Thyroid gland (tissue), 4 donors: ENCODE measurements at regions not wholly inside any gene's neighbourhood (a gene's known extent, or its start where the extent isn't known, plus 50 kb on each side); places are given as distances from the start of the nearest gene placed in this dataset.

Source experiments
- DNase-seq, 2 donors: peaks; one replicate each; pipeline ENCODE4 v3.0.0-alpha.2; 2019
- H3K27ac ChIP-seq, 3 donors: fragments of 200-600 bp; sonication (generic); 1 replicate in 2 of 3; 2 replicates in 1 of 3; pipeline ENCODE4 v1.5.1; 2016 to 2019; ENCODE audit warnings: mild to moderate bottlenecking in 1 of 3, moderate library complexity in 1 of 3
- H3K27me3 ChIP-seq: fragments of 200-600 bp; sonication (generic); one replicate; pipeline ENCODE4 v1.5.1; 2019
- H3K36me3 ChIP-seq, 2 donors: fragments of 200-600 bp; sonication (generic); one replicate each; pipeline ENCODE4 v1.5.1; 2016 to 2019
- H3K4me1 ChIP-seq, 2 donors: fragments of 200-600 bp; sonication (generic); one replicate each; pipeline ENCODE4 v1.5.1; 2017 to 2019
- H3K4me3 ChIP-seq, 3 donors: fragments of 200-600 bp; sonication (generic); replicated peaks in 1 of 3; 1 replicate in 2 of 3; 2 replicates in 1 of 3; pipeline ENCODE4 v1.5.1; 2016; ENCODE audit warnings: mild to moderate bottlenecking in 1 of 3
- H3K9me3 ChIP-seq: fragments of 200-600 bp; sonication (generic); one replicate; pipeline ENCODE4 v1.5.1; 2017
- CTCF ChIP-seq, 6 experiments: fragments of 200-600 bp in 3 of 6; fragments of 450-650 bp in 3 of 6; sonication (generic) in 3 of 6; IDR thresholded peaks; one replicate each; pipeline ENCODE4 v1.5.1; 2016 to 2019; ENCODE audit warnings: antibody characterized with exemption in 6 of 6, mild to moderate bottlenecking in 2 of 6, inconsistent platforms in 1 of 6, moderate library complexity in 1 of 6
- POLR2A ChIP-seq, 2 donors: fragments of 450-650 bp; IDR thresholded peaks; one replicate each; pipeline ENCODE4 v1.6.1; 2017; ENCODE audit warnings: antibody characterized with exemption in 2 of 2, mild to moderate bottlenecking in 2 of 2, moderate library complexity in 1 of 2
- WGBS, 2 donors: methylation state at CpG; one replicate each; pipeline ENCODE4 v1.1.5; 2017; 5-methylcytosine and 5-hydroxymethylcytosine counted together
- intact Hi-C: fragments of 100-400 bp; cut with DNase I; formaldehyde crosslinking; loops from one replicate; pipeline ENCODE4 v1.15.1; 2023

- H3K9me3 ChIP-seq, result no peaks in the 10 kb centered on the region
- DNase-seq, result no peak
- TF ChIP-seq CTCF (IDR thresholded peaks at IDR 0.05) (no peak), POLR2A (IDR thresholded peaks at IDR 0.05) (no peak)
- WGBS, 2 donors, result 95% methylated on average over 3 of the region's 3 CpGs
- intact Hi-C loops, result no loop called here
- no peak overlapping the region for H3K27ac ChIP-seq
- no peak overlapping the region for H3K4me3 ChIP-seq
- no peaks in the 10 kb centered on the region for H3K27me3 ChIP-seq
- H3K36me3 ChIP-seq, result no peaks in the 10 kb centered on the region
- H3K4me1 ChIP-seq, result no peaks in the 10 kb centered on the region
Observed at GRCh38 chr5:8879248-8879647, 666.6 kb downstream of the SEMA5A start.

GRCh38 chr5:8884029-8884428, 661.8 kb downstream of the SEMA5A start:
- Histone ChIP-seq H3K4me3 (no peak overlapping the region), H3K27ac (no peak overlapping the region), H3K36me3 (no peaks in the 10 kb centered on the region), H3K27me3 (no peaks in the 10 kb centered on the region), H3K4me1 (no peaks in the 10 kb centered on the region), H3K9me3 (no peaks in the 10 kb centered on the region)
- no peak for DNase-seq
- intact Hi-C loops, result no loop called here
- WGBS, 2 donors, result 77 to 83% methylated on average over 2 of the region's 2 CpGs
- TF ChIP-seq CTCF (IDR thresholded peaks at IDR 0.05), result no peak
- no peak for TF ChIP-seq POLR2A (IDR thresholded peaks at IDR 0.05)

GRCh38 chr5:8892926-8893325, 652.9 kb downstream of the SEMA5A start:
- H3K27me3 ChIP-seq, result no peaks in the 10 kb centered on the region
- no peaks in the 10 kb centered on the region for H3K9me3 ChIP-seq
- intact Hi-C loops, result no loop called here
- no peaks in the 10 kb centered on the region for H3K4me1 ChIP-seq
- no peak for DNase-seq
- H3K4me3 ChIP-seq, result no peak overlapping the region
- H3K27ac ChIP-seq, result no peak overlapping the region
- TF ChIP-seq CTCF (IDR thresholded peaks at IDR 0.05) (no peak), POLR2A (IDR thresholded peaks at IDR 0.05) (no peak)
- 87 to 96% methylated on average over 3 of the region's 3 CpGs for WGBS, 2 donors
- H3K36me3 ChIP-seq, result no peaks in the 10 kb centered on the region

- no peak for DNase-seq
- TF ChIP-seq POLR2A (IDR thresholded peaks at IDR 0.05), result no peak
- no peak for TF ChIP-seq CTCF (IDR thresholded peaks at IDR 0.05)
- no peaks in the 10 kb centered on the region for H3K4me1 ChIP-seq
- no peaks in the 10 kb centered on the region for H3K27me3 ChIP-seq
- no peak overlapping the region for H3K4me3 ChIP-seq
- H3K27ac ChIP-seq, result no peak overlapping the region
- intact Hi-C loops, result no loop called here
- no peaks in the 10 kb centered on the region for H3K36me3 ChIP-seq
- WGBS, 2 donors, result 74 to 76% methylated on average over 3 of the region's 3 CpGs
- H3K9me3 ChIP-seq, result no peaks in the 10 kb centered on the region
Observed at GRCh38 chr5:8894031-8894430, 651.8 kb downstream of the SEMA5A start.

GRCh38 chr5:8895062-8895461, 650.8 kb downstream of the SEMA5A start:
- intact Hi-C loops, result no loop called here
- no peaks in the 10 kb centered on the region for H3K27me3 ChIP-seq
- H3K9me3 ChIP-seq, result no peaks in the 10 kb centered on the region
- H3K4me3 ChIP-seq, result no peak overlapping the region
- 85 to 87% methylated on average over 4 of the region's 4 CpGs for WGBS, 2 donors
- DNase-seq, result no peak
- TF ChIP-seq CTCF (IDR thresholded peaks at IDR 0.05), result no peak
- no peak for TF ChIP-seq POLR2A (IDR thresholded peaks at IDR 0.05)
- no peak overlapping the region for H3K27ac ChIP-seq
- no peaks in the 10 kb centered on the region for H3K36me3 ChIP-seq
- H3K4me1 ChIP-seq, result no peaks in the 10 kb centered on the region
